Testis (tissue), 2 donors: ENCODE measurements at regions not wholly inside any gene's neighbourhood (a gene's known extent, or its start where the extent isn't known, plus 50 kb on each side); places are given as distances from the start of the nearest gene placed in this dataset.

ENCODE experiments used
- DNase-seq: peaks from one replicate; pipeline ENCODE4 v3.0.0-alpha.2; 2019
- H3K27ac ChIP-seq, 2 donors: fragments of 200-600 bp; sonication (generic); one replicate each; pipeline ENCODE4 v1.5.1; 2019
- H3K27me3 ChIP-seq: fragments of 200-600 bp; sonication (generic); one replicate; pipeline ENCODE4 v1.5.1; 2019
- H3K36me3 ChIP-seq: fragments of 200-600 bp; sonication (generic); one replicate; pipeline ENCODE4 v1.5.1; 2017; ENCODE audit warnings: low read depth; ENCODE audit errors: missing control alignments
- H3K4me1 ChIP-seq: fragments of 200-600 bp; sonication (generic); one replicate; pipeline ENCODE4 v1.5.1; 2019
- H3K4me3 ChIP-seq, 2 donors: fragments of 200-600 bp; sonication (generic); one replicate each; pipeline ENCODE4 v1.5.1; 2017 to 2019
- H3K9me3 ChIP-seq: fragments of 200-600 bp; sonication (generic); one replicate; pipeline ENCODE4 v1.5.1; 2017
- CTCF ChIP-seq, 3 experiments: fragments of 450-650 bp in 2 of 3; fragments of 200-600 bp in 1 of 3; sonication (generic) in 1 of 3; IDR thresholded peaks; one replicate each; pipeline ENCODE4 v1.5.1; 2016 to 2019; ENCODE audit warnings: antibody characterized with exemption in 3 of 3, mild to moderate bottlenecking in 2 of 3, moderate library complexity in 1 of 3
- POLR2A ChIP-seq: fragments of 450-650 bp; IDR thresholded peaks from one replicate; pipeline ENCODE4 v1.6.1; 2017; ENCODE audit warnings: antibody characterized with exemption, mild to moderate bottlenecking, moderate library complexity
- WGBS, 2 donors: methylation state at CpG; one replicate each; pipeline ENCODE4 v1.1.5; 2018; 5-methylcytosine and 5-hydroxymethylcytosine counted together
- intact Hi-C: fragments of 100-400 bp; cut with DNase I; formaldehyde crosslinking; loops from one replicate; pipeline ENCODE4 v1.15.1; 2023; ENCODE audit warnings: low total_unique reads

DNA sequence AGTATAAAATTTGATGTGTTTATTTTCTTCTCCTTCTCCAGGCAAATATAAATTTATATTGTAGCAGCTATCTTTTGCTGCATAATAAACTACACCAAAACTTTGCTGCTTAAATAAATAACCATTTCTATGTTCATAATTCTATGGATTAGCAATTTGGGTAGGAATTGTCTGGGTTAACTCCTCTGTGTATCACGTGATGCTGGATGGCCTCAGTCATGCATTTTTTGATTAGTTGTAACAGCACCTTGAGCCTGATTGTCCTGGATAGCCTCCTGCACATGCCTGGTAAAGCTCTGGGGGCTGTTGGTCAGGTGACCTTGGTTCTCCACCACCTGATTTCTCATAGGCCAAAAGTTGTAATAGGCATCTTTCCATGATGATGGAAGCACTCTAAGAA, 572.9 kb downstream of the ETV1 start:
- DNase-seq: no peak
- Histone ChIP-seq H3K36me3 (no peaks in the 10 kb centered on the region), H3K27ac (no peak overlapping the region), H3K4me3 (no peak overlapping the region), H3K9me3 (no peaks in the 10 kb centered on the region), H3K27me3 (no peaks in the 10 kb centered on the region), H3K4me1 (no peaks in the 10 kb centered on the region)
- WGBS, 2 donors: 62 to 80% methylated on average over 1 of the region's 1 CpG
- no peak for TF ChIP-seq CTCF (IDR thresholded peaks at IDR 0.05)
- TF ChIP-seq POLR2A: no peak
- intact Hi-C loops: no loop called here

DNA sequence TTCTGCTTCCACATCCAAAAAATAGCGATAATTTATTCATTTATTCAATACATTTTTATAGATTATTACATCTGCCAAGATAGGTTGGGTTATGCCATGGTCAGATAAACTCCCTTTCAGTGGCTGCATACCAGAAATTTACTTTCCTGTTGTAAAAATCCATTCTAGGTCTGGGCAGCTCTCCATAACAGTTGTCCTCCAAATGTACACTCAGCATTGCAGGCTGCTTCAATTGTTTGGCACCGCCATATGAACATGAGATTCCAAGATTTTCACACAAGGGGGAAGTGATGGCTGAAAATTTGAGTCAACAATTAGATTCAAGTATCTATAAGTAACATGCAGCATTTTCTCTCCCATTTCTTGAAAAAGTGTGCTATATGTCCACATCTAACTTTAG, 568.7 kb downstream of the ETV1 start:
- TF ChIP-seq POLR2A (no peak), CTCF (IDR thresholded peaks at IDR 0.05) (no peak)
- intact Hi-C loops: no loop called here
- no peaks in the 10 kb centered on the region for H3K9me3 ChIP-seq
- WGBS, 2 donors: 87 to 93% methylated on average over 2 of the region's 2 CpGs
- no peaks in the 10 kb centered on the region for H3K4me1 ChIP-seq
- H3K27me3 ChIP-seq: no peaks in the 10 kb centered on the region
- H3K4me3 ChIP-seq: no peak overlapping the region
- H3K36me3 ChIP-seq: no peaks in the 10 kb centered on the region
- no peak overlapping the region for H3K27ac ChIP-seq
- DNase-seq: no peak

GRCh38 chr7:13421776-13422175, 567.7 kb downstream of the ETV1 start:
- Histone ChIP-seq H3K36me3 (no peaks in the 10 kb centered on the region), H3K27ac (no peak overlapping the region), H3K4me1 (no peaks in the 10 kb centered on the region), H3K27me3 (no peaks in the 10 kb centered on the region), H3K4me3 (no peak overlapping the region), H3K9me3 (no peaks in the 10 kb centered on the region)
- TF ChIP-seq POLR2A: no peak
- intact Hi-C loops: no loop called here
- no peak for DNase-seq
- 80 to 91% methylated on average over 4 of the region's 4 CpGs for WGBS, 2 donors

DNA sequence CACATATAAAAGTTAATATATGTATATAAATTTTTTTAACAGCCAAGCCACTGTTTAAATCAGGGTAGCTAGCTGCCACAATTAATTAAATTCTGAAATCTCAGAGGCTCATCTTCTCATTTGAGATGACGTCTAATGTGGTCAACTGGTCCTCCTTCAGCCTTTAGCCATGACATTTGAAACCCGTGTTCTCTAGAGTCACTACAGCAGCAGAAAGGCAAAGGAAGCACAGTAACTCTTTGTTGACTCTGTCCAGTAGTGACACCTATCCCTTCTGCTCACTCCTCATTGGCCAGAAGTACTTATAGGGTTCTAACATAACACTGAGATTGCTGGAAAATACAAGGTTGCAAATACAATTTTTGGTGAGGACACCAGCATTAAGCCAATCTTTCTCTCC, 555.5 kb downstream of the ETV1 start:
- H3K36me3 ChIP-seq: no peaks in the 10 kb centered on the region
- no peak overlapping the region for H3K27ac ChIP-seq
- H3K27me3 ChIP-seq: no peaks in the 10 kb centered on the region
- no peaks in the 10 kb centered on the region for H3K9me3 ChIP-seq
- TF ChIP-seq CTCF (IDR thresholded peaks at IDR 0.05) (no peak), POLR2A (no peak)
- intact Hi-C loops: no loop called here
- H3K4me1 ChIP-seq: no peaks in the 10 kb centered on the region
- H3K4me3 ChIP-seq: no peak overlapping the region
- 85 to 91% methylated on average over 2 of the region's 2 CpGs for WGBS, 2 donors
- no peak for DNase-seq

DNA sequence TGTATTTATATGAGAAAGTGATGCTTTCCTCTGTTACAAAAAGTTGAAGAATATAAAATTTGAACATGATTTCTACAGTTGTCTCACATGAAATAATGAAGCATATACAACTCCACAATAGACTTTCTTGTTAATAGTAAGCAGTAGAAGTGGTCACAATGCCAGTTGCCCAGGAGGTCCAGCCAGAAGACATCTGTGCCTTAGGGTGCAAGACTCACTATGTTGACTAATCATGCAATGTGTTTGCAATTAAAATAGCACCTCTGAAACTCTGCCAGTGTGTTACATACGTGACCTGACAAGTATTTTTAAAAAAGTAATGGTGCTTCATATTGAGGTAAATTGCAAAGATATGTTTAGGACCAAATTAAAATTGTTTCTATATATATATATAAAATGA, 547.2 kb downstream of the ETV1 start:
- H3K9me3 ChIP-seq: no peaks in the 10 kb centered on the region
- no peaks in the 10 kb centered on the region for H3K4me1 ChIP-seq
- 54 to 68% methylated on average over 1 of the region's 1 CpG for WGBS, 2 donors
- intact Hi-C loops: no loop called here
- no peaks in the 10 kb centered on the region for H3K36me3 ChIP-seq
- H3K27me3 ChIP-seq: no peaks in the 10 kb centered on the region
- TF ChIP-seq CTCF (IDR thresholded peaks at IDR 0.05) (no peak), POLR2A (no peak)
- no peak for DNase-seq
- no peak overlapping the region for H3K4me3 ChIP-seq
- no peak overlapping the region for H3K27ac ChIP-seq
